Skeletal muscle tissue (tissue), 3 donors: ENCODE measurements at regions not wholly inside any gene's neighbourhood (a gene's known extent, or its start where the extent isn't known, plus 50 kb on each side); places are given as distances from the start of the nearest gene placed in this dataset.

Source experiments
- H3K27ac ChIP-seq: one replicate; pipeline ENCODE4 v1.7.0; 2013; ENCODE audit warnings: mild to moderate bottlenecking, low read depth, low read length, inconsistent platforms
- H3K27me3 ChIP-seq, 3 donors: one replicate each; pipeline ENCODE4 v1.7.0; 2013; ENCODE audit warnings: low read length in 3 of 3; ENCODE audit not compliant: control insufficient read depth in 3 of 3, insufficient read depth in 3 of 3
- H3K36me3 ChIP-seq, 3 donors: one replicate each; pipeline ENCODE4 v1.7.0; 2013; ENCODE audit warnings: low read length in 3 of 3; ENCODE audit not compliant: control insufficient read depth in 3 of 3, insufficient read depth in 3 of 3
- H3K4me1 ChIP-seq, 3 donors: one replicate each; pipeline ENCODE4 v1.7.0; 2013; ENCODE audit warnings: low read length in 3 of 3, mild to moderate bottlenecking in 3 of 3; ENCODE audit not compliant: control insufficient read depth in 3 of 3, insufficient read depth in 3 of 3
- H3K4me3 ChIP-seq, 3 donors: one replicate each; pipeline ENCODE4 v1.7.0; 2013; ENCODE audit warnings: low read length in 3 of 3
- H3K9ac ChIP-seq, 3 donors: one replicate each; pipeline ENCODE4 v1.7.0; 2013; ENCODE audit warnings: low read length in 3 of 3, mild to moderate bottlenecking in 3 of 3, moderate library complexity in 2 of 3, low read depth in 1 of 3
- H3K9me3 ChIP-seq, 3 donors: one replicate each; pipeline ENCODE4 v1.7.0; 2013; ENCODE audit warnings: low read length in 3 of 3; ENCODE audit not compliant: control insufficient read depth in 3 of 3
- donor health status: Osteomylitis.

- no peaks in the 10 kb centered on the region for H3K9me3 ChIP-seq
- no peak overlapping the region for H3K9ac ChIP-seq
- H3K4me3 ChIP-seq = no peak overlapping the region
- H3K27me3 ChIP-seq = no peaks in the 10 kb centered on the region
- H3K27ac ChIP-seq = no peak overlapping the region
- no peaks in the 10 kb centered on the region for H3K4me1 ChIP-seq
- no peaks in the 10 kb centered on the region for H3K36me3 ChIP-seq
Observed at GRCh38 chr7:52940481-52940880, 95.0 kb upstream of the POM121L12 start.

- Histone ChIP-seq H3K4me3 (no peak overlapping the region), H3K27ac (no peak overlapping the region), H3K36me3 (no peaks in the 10 kb centered on the region), H3K27me3 (no peaks in the 10 kb centered on the region), H3K9me3 (no peaks in the 10 kb centered on the region), H3K4me1 (no peaks in the 10 kb centered on the region), H3K9ac (no peak overlapping the region)
Observed at GRCh38 chr7:52938455-52939133, 96.8 kb upstream of the POM121L12 start.

GRCh38 chr7:52936750-52937149 lies 98.7 kb upstream of the POM121L12 start:
- Histone ChIP-seq H3K27ac (no peak overlapping the region), H3K9ac (no peak overlapping the region), H3K9me3 (peaks cover 0 to 2% (median 0%) of the 10 kb centered on the region in 3 donors), H3K4me1 (no peaks in the 10 kb centered on the region), H3K27me3 (no peaks in the 10 kb centered on the region), H3K4me3 (no peak overlapping the region), H3K36me3 (no peaks in the 10 kb centered on the region)

GRCh38 chr7:52928591-52928990 lies 106.8 kb upstream of the POM121L12 start:
- Histone ChIP-seq H3K9me3 (peaks cover 0 to 2% (median 0%) of the 10 kb centered on the region in 3 donors), H3K4me1 (no peaks in the 10 kb centered on the region), H3K27ac (no peak overlapping the region), H3K4me3 (no peak overlapping the region), H3K9ac (no peak overlapping the region), H3K27me3 (no peaks in the 10 kb centered on the region), H3K36me3 (no peaks in the 10 kb centered on the region)

GRCh38 chr7:52925332-52925731 lies 110.1 kb upstream of the POM121L12 start:
- no peak overlapping the region for H3K27ac ChIP-seq
- no peaks in the 10 kb centered on the region for H3K4me1 ChIP-seq
- H3K9ac ChIP-seq = no peak overlapping the region
- H3K27me3 ChIP-seq = no peaks in the 10 kb centered on the region
- no peaks in the 10 kb centered on the region for H3K36me3 ChIP-seq
- H3K9me3 ChIP-seq = peaks cover 0 to 3% (median 2%) of the 10 kb centered on the region in 3 donors
- no peak overlapping the region for H3K4me3 ChIP-seq

GRCh38 chr7:52920977-52921376 lies 114.5 kb upstream of the POM121L12 start:
- Histone ChIP-seq H3K4me1 (no peaks in the 10 kb centered on the region), H3K27me3 (no peaks in the 10 kb centered on the region), H3K27ac (no peak overlapping the region), H3K36me3 (no peaks in the 10 kb centered on the region), H3K9ac (no peak overlapping the region), H3K4me3 (no peak overlapping the region), H3K9me3 (peaks cover 0 to 3% (median 2%) of the 10 kb centered on the region in 3 donors)

GRCh38 chr7:52917982-52918578 lies 117.4 kb upstream of the POM121L12 start:
- Histone ChIP-seq H3K27ac (no peak overlapping the region), H3K27me3 (no peaks in the 10 kb centered on the region), H3K9me3 (peaks cover 0 to 3% (median 2%) of the 10 kb centered on the region in 3 donors), H3K4me3 (no peak overlapping the region), H3K36me3 (no peaks in the 10 kb centered on the region), H3K4me1 (no peaks in the 10 kb centered on the region), H3K9ac (no peak overlapping the region)

- Histone ChIP-seq H3K36me3 (no peaks in the 10 kb centered on the region), H3K27me3 (no peaks in the 10 kb centered on the region), H3K4me1 (no peaks in the 10 kb centered on the region), H3K9ac (no peak overlapping the region), H3K9me3 (no peaks in the 10 kb centered on the region), H3K4me3 (no peak overlapping the region), H3K27ac (no peak overlapping the region)
Observed at GRCh38 chr7:52911795-52912194, 123.6 kb upstream of the POM121L12 start.

GRCh38 chr7:52911326-52911725 lies 124.1 kb upstream of the POM121L12 start:
- Histone ChIP-seq H3K9ac (no peak overlapping the region), H3K9me3 (no peaks in the 10 kb centered on the region), H3K4me1 (no peaks in the 10 kb centered on the region), H3K36me3 (no peaks in the 10 kb centered on the region), H3K4me3 (no peak overlapping the region), H3K27ac (no peak overlapping the region), H3K27me3 (no peaks in the 10 kb centered on the region)

GRCh38 chr7:52909935-52910334 lies 125.5 kb upstream of the POM121L12 start:
- Histone ChIP-seq H3K4me1 (no peaks in the 10 kb centered on the region), H3K9me3 (no peaks in the 10 kb centered on the region), H3K27ac (no peak overlapping the region), H3K27me3 (no peaks in the 10 kb centered on the region), H3K4me3 (no peak overlapping the region), H3K36me3 (no peaks in the 10 kb centered on the region), H3K9ac (no peak overlapping the region)
